Hindlimb muscle (tissue), 1 donor: ENCODE measurements at regions not wholly inside any gene's neighbourhood (a gene's known extent, or its start where the extent isn't known, plus 50 kb on each side); places are given as distances from the start of the nearest gene placed in this dataset.

Experiments used
- DNase-seq: peaks from one replicate; pipeline ENCODE4 v3.0.0-alpha.2; 2013

GRCh38 chr2:137729305-137729704 lies 235.0 kb upstream of the HNMT start:
- DNase-seq, result no peak

- no peak for DNase-seq
Observed at GRCh38 chr2:137737559-137737958, 226.7 kb upstream of the HNMT start.

GRCh38 chr2:137741784-137742362 lies 222.4 kb upstream of the HNMT start:
- no peak for DNase-seq

- DNase-seq, result no peak
Observed at GRCh38 chr2:137747509-137747908, 216.8 kb upstream of the HNMT start.

- DNase-seq, result no peak
Observed at GRCh38 chr2:137748533-137748932, 215.7 kb upstream of the HNMT start.

- DNase-seq, result no peak
Observed at GRCh38 chr2:137764646-137765045, 199.6 kb upstream of the HNMT start.

GRCh38 chr2:137769406-137769805 lies 194.9 kb upstream of the HNMT start:
- DNase-seq, result no peak

GRCh38 chr2:137770166-137770565 lies 194.1 kb upstream of the HNMT start:
- DNase-seq, result no peak

GRCh38 chr2:137771064-137771463 lies 193.2 kb upstream of the HNMT start:
- DNase-seq, result no peak

GRCh38 chr2:137772451-137772850 lies 191.8 kb upstream of the HNMT start:
- DNase-seq, result no peak

GRCh38 chr2:137775529-137775928 lies 188.7 kb upstream of the HNMT start:
- DNase-seq, result no peak

GRCh38 chr2:137776697-137777096 lies 187.6 kb upstream of the HNMT start:
- DNase-seq, result no peak

GRCh38 chr2:137797641-137798040 lies 166.6 kb upstream of the HNMT start:
- DNase-seq, result no peak

GRCh38 chr2:137799600-137799999 lies 164.7 kb upstream of the HNMT start:
- DNase-seq, result no peak

GRCh38 chr2:137800386-137800785 lies 163.9 kb upstream of the HNMT start:
- DNase-seq, result no peak

GRCh38 chr2:137801228-137801627 lies 163.0 kb upstream of the HNMT start:
- no peak for DNase-seq

GRCh38 chr2:137802038-137802437 lies 162.2 kb upstream of the HNMT start:
- DNase-seq, result no peak

- no peak for DNase-seq
Observed at GRCh38 chr2:137806068-137806805, 158.0 kb upstream of the HNMT start.

GRCh38 chr2:137809252-137809651 lies 155.0 kb upstream of the HNMT start:
- no peak for DNase-seq

- DNase-seq, result no peak
Observed at GRCh38 chr2:137809837-137810236, 154.4 kb upstream of the HNMT start.

GRCh38 chr2:137812517-137812916 lies 151.8 kb upstream of the HNMT start:
- no peak for DNase-seq

- no peak for DNase-seq
Observed at GRCh38 chr2:137813176-137813575, 151.1 kb upstream of the HNMT start.

GRCh38 chr2:137817058-137817457 lies 147.2 kb upstream of the HNMT start:
- DNase-seq, result no peak

GRCh38 chr2:137823196-137823595 lies 141.1 kb upstream of the HNMT start:
- no peak for DNase-seq

GRCh38 chr2:137824501-137824900 lies 139.8 kb upstream of the HNMT start:
- DNase-seq, result no peak
